ENCODE measurements at regions not wholly inside any gene's neighbourhood (a gene's known extent, or its start where the extent isn't known, plus 50 kb on each side); places are given as distances from the start of the nearest gene placed in this dataset.

- WGBS, 5 donors: 23 to 36% (median 34%) methylated on average over 4 of the region's 4 CpGs
- H3K9me3 ChIP-seq: peaks cover 0 to 6% (median 0%) of the 10 kb centered on the region in 8 donors
- peak overlapping the region in 4 of 8 donors; percentile 48 to 65 (median 56) for H3K27ac ChIP-seq
These were observed 62.1 kb upstream of the AP1S2 start for GRCh38 chrX:15916704-15917084.

GRCh38 chrX:15915959-15916703 lies 61.5 kb upstream of the AP1S2 start:
- intact Hi-C loops (cut with DNase I; ENCODE audit: low total_unique reads): no loop called here
- H3K9me3 ChIP-seq: peaks cover 0 to 6% (median 0%) of the 10 kb centered on the region in 8 donors
- peak overlapping the region in 5 of 8 donors; percentile 48 to 71 (median 63) for H3K27ac ChIP-seq
- no peak overlapping the region for H3K4me3 ChIP-seq
- H3K36me3 ChIP-seq: no peaks in the 10 kb centered on the region
- WGBS, 5 donors: 37 to 56% (median 48%) methylated on average over 5 of the region's 5 CpGs
- DNase-seq: no peak
- H3K4me1 ChIP-seq: peaks cover 0 to 13% (median 0%) of the 10 kb centered on the region in 6 donors
- peaks cover 0 to 21% (median 0%) of the 10 kb centered on the region in 7 donors for H3K27me3 ChIP-seq (replicated peaks in 1 of 7)
- TF ChIP-seq POLR2A (IDR thresholded peaks at IDR 0.05) (no peak), CTCF (IDR thresholded peaks at IDR 0.05 in 8 of 11, conservative IDR thresholded peaks at IDR 0.05 in 3 of 11) (no peak), POLR2AphosphoS5 (IDR thresholded peaks at IDR 0.05) (no peak)

More at GRCh38 chrX:15916704-15917084, 62.1 kb upstream of the AP1S2 start:
- peaks cover 0 to 21% (median 0%) of the 10 kb centered on the region in 7 donors for H3K27me3 ChIP-seq (replicated peaks in 1 of 7)
- H3K36me3 ChIP-seq: no peaks in the 10 kb centered on the region
- TF ChIP-seq POLR2A (IDR thresholded peaks at IDR 0.05): no peak
- TF ChIP-seq POLR2AphosphoS5 (IDR thresholded peaks at IDR 0.05): no peak
- TF ChIP-seq CTCF (IDR thresholded peaks at IDR 0.05 in 8 of 11, conservative IDR thresholded peaks at IDR 0.05 in 3 of 11): no peak
- no peak overlapping the region for H3K4me3 ChIP-seq
- intact Hi-C loops (cut with DNase I; ENCODE audit: low total_unique reads): no loop called here
- DNase-seq: no peak
- peaks cover 0 to 13% (median 0%) of the 10 kb centered on the region in 6 donors for H3K4me1 ChIP-seq

- Histone ChIP-seq H3K27ac (no peak overlapping the region), H3K4me3 (no peak overlapping the region), H3K4me1 (peaks cover 0 to 13% (median 0%) of the 10 kb centered on the region in 6 donors), H3K9me3 (peaks cover 0 to 6% (median 0%) of the 10 kb centered on the region in 8 donors), H3K27me3 (replicated peaks in 1 of 7) (peaks cover 0 to 21% (median 0%) of the 10 kb centered on the region in 7 donors), H3K36me3 (no peaks in the 10 kb centered on the region)
- TF ChIP-seq POLR2AphosphoS5 (IDR thresholded peaks at IDR 0.05): no peak
- TF ChIP-seq POLR2A (IDR thresholded peaks at IDR 0.05): no peak
- no peak for TF ChIP-seq CTCF (IDR thresholded peaks at IDR 0.05 in 8 of 11, conservative IDR thresholded peaks at IDR 0.05 in 3 of 11)
- WGBS, 5 donors: 69 to 91% (median 72%) methylated on average over 1 of the region's 1 CpG
- intact Hi-C loops (cut with DNase I; ENCODE audit: low total_unique reads): no loop called here
- DNase-seq: no peak
These were observed 59.9 kb upstream of the AP1S2 start for GRCh38 chrX:15914486-15914885.

- H3K9me3 ChIP-seq: peaks cover 0 to 6% (median 0%) of the 10 kb centered on the region in 8 donors
- no peak overlapping the region for H3K27ac ChIP-seq
- TF ChIP-seq CTCF (IDR thresholded peaks at IDR 0.05 in 8 of 11, conservative IDR thresholded peaks at IDR 0.05 in 3 of 11): no peak
- TF ChIP-seq POLR2A (IDR thresholded peaks at IDR 0.05): no peak
- no peak for TF ChIP-seq POLR2AphosphoS5 (IDR thresholded peaks at IDR 0.05)
- H3K36me3 ChIP-seq: no peaks in the 10 kb centered on the region
- no peak for DNase-seq
- intact Hi-C loops (cut with DNase I; ENCODE audit: low total_unique reads): no loop called here
- peaks cover 0 to 21% (median 0%) of the 10 kb centered on the region in 7 donors for H3K27me3 ChIP-seq (replicated peaks in 1 of 7)
- no peak overlapping the region for H3K4me3 ChIP-seq
- H3K4me1 ChIP-seq: peaks cover 0 to 13% (median 0%) of the 10 kb centered on the region in 6 donors
- 80 to 100% (median 93%) methylated on average over 1 of the region's 1 CpG for WGBS, 5 donors
These were observed 58.5 kb upstream of the AP1S2 start for GRCh38 chrX:15913146-15913545.
